Spleen (tissue), 11 donors: ENCODE measurements at regions not wholly inside any gene's neighbourhood (a gene's known extent, or its start where the extent isn't known, plus 50 kb on each side); places are given as distances from the start of the nearest gene placed in this dataset.

Experiments
- DNase-seq: peaks from one replicate; pipeline ENCODE4 v3.0.0-alpha.2; 2020
- H3K27ac ChIP-seq, 8 donors: fragments of 200-600 bp; sonication (generic) in 7 of 8; 1 replicate in 4 of 8; 2 replicates in 4 of 8; pipeline versions ENCODE4 v1.5.0 to v1.8.0; 2016 to 2021; ENCODE audit warnings: inconsistent platforms in 4 of 8, mild to moderate bottlenecking in 4 of 8, moderate library complexity in 1 of 8
- H3K27me3 ChIP-seq, 7 donors: fragments of 200-600 bp; sonication (generic) in 6 of 7; replicated peaks in 1 of 7; 1 replicate in 4 of 7; 2 replicates in 3 of 7; pipeline versions ENCODE4 v1.5.0 to v1.8.0; 2016 to 2021; ENCODE audit warnings: inconsistent platforms in 3 of 7, mild to moderate bottlenecking in 1 of 7
- H3K36me3 ChIP-seq, 6 donors: fragments of 200-600 bp; sonication (generic) in 5 of 6; 1 replicate in 4 of 6; 2 replicates in 2 of 6; pipeline versions ENCODE4 v1.5.0 to v1.8.0; 2016 to 2021; ENCODE audit warnings: inconsistent platforms in 2 of 6
- H3K4me1 ChIP-seq, 6 donors: fragments of 200-600 bp; sonication (generic) in 5 of 6; 1 replicate in 3 of 6; 2 replicates in 3 of 6; pipeline versions ENCODE4 v1.5.0 to v1.8.0; 2016 to 2021; ENCODE audit warnings: inconsistent platforms in 3 of 6
- H3K4me3 ChIP-seq, 8 donors: fragments of 200-600 bp; sonication (generic) in 7 of 8; 1 replicate in 4 of 8; 2 replicates in 4 of 8; pipeline versions ENCODE4 v1.5.0 to v1.8.0; 2016 to 2021; ENCODE audit warnings: inconsistent platforms in 4 of 8, mild to moderate bottlenecking in 4 of 8, moderate library complexity in 2 of 8
- H3K9me3 ChIP-seq, 8 donors: fragments of 200-600 bp; sonication (generic) in 7 of 8; 1 replicate in 4 of 8; 2 replicates in 4 of 8; pipeline versions ENCODE4 v1.5.0 to v1.8.0; 2016 to 2021; ENCODE audit warnings: inconsistent platforms in 4 of 8
- CTCF ChIP-seq, 11 experiments: fragments of 200-600 bp in 7 of 11; fragments of 450-650 bp in 4 of 11; sonication (generic) in 4 of 11; IDR thresholded peaks in 8 of 11; conservative IDR thresholded peaks in 3 of 11; 1 replicate in 7 of 11; 2 replicates in 4 of 11; pipeline versions ENCODE4 v1.4.0 to v1.8.0; 2016 to 2021; ENCODE audit warnings: antibody characterized with exemption in 11 of 11, inconsistent platforms in 4 of 11, mild to moderate bottlenecking in 1 of 11
- POLR2A ChIP-seq, 3 donors: fragments of 450-650 bp; IDR thresholded peaks; one replicate each; pipeline ENCODE4 v1.5.1; 2017; ENCODE audit warnings: antibody characterized with exemption in 3 of 3, mild to moderate bottlenecking in 1 of 3
- POLR2AphosphoS5 ChIP-seq, 3 donors: sonication (generic); formaldehyde crosslinking; IDR thresholded peaks; one replicate each; pipeline ENCODE4 v1.5.1; 2017; ENCODE audit warnings: antibody characterized with exemption in 3 of 3
- WGBS, 5 donors: extraction: QIAGEN DNeasy Blood & Tissue Kit in 3 of 5; methylation state at CpG; one replicate each; pipeline versions ENCODE4 v1.1.5 to v1.1.7; 2013 to 2018; 5-methylcytosine and 5-hydroxymethylcytosine counted together
- intact Hi-C: fragments of 100-400 bp; cut with DNase I; formaldehyde crosslinking; loops from one replicate; pipeline ENCODE4 v1.15.0; 2023; ENCODE audit warnings: low total_unique reads
- donor health status: healthy with polysubstance abuse.
- donor health status: DM: no; HTN: no; CAD: no; lungs with moderate emphysema.
- donor health status: DM: no; HTN: no; CAD: no.
- donor health status: Bipolar disorder and iron deficiency.
- donor health status: healthy.
- donor health status: DM: no; HTN: no; CAD: no.
- donor health status: DM: yes; HTN: yes; CAD: no.

- no peaks in the 10 kb centered on the region for H3K36me3 ChIP-seq
- no peaks in the 10 kb centered on the region for H3K9me3 ChIP-seq
- no peak for TF ChIP-seq POLR2AphosphoS5 (IDR thresholded peaks at IDR 0.05)
- no peak for TF ChIP-seq CTCF (IDR thresholded peaks at IDR 0.05 in 8 of 11, conservative IDR thresholded peaks at IDR 0.05 in 3 of 11)
- TF ChIP-seq POLR2A (IDR thresholded peaks at IDR 0.05), result no peak
- no peak overlapping the region for H3K27ac ChIP-seq
- H3K4me3 ChIP-seq, result no peak overlapping the region
- 69 to 81% (median 76%) methylated on average over 10 to 13 of the region's 13 CpGs for WGBS, 5 donors
- H3K4me1 ChIP-seq, result no peaks in the 10 kb centered on the region
- intact Hi-C loops, result no loop called here
- no peak for DNase-seq
- peaks cover 0 to 24% (median 0%) of the 10 kb centered on the region in 7 donors for H3K27me3 ChIP-seq
Observed at GRCh38 chr6:781350-781961, 88.5 kb upstream of the EXOC2 start.

GRCh38 chr6:780706-781105 lies 87.8 kb upstream of the EXOC2 start:
- DNase-seq, result no peak
- Histone ChIP-seq H3K9me3 (no peaks in the 10 kb centered on the region), H3K36me3 (no peaks in the 10 kb centered on the region), H3K27ac (no peak overlapping the region), H3K27me3 (peaks cover 0 to 24% (median 0%) of the 10 kb centered on the region in 7 donors), H3K4me1 (no peaks in the 10 kb centered on the region), H3K4me3 (no peak overlapping the region)
- 84 to 94% (median 93%) methylated on average over 3 of the region's 3 CpGs for WGBS, 5 donors
- TF ChIP-seq POLR2AphosphoS5 (IDR thresholded peaks at IDR 0.05) (no peak), CTCF (IDR thresholded peaks at IDR 0.05 in 8 of 11, conservative IDR thresholded peaks at IDR 0.05 in 3 of 11) (no peak), POLR2A (IDR thresholded peaks at IDR 0.05) (no peak)
- intact Hi-C loops, result no loop called here

GRCh38 chr6:776951-777350 lies 84.0 kb upstream of the EXOC2 start:
- Histone ChIP-seq H3K9me3 (peaks cover 0 to 7% (median under 1%) of the 10 kb centered on the region in 8 donors), H3K27ac (no peak overlapping the region), H3K27me3 (peaks cover 0 to 15% (median 0%) of the 10 kb centered on the region in 7 donors), H3K4me1 (no peaks in the 10 kb centered on the region), H3K4me3 (no peak overlapping the region), H3K36me3 (no peaks in the 10 kb centered on the region)
- intact Hi-C loops, result no loop called here
- DNase-seq, result no peak
- no peak for TF ChIP-seq POLR2AphosphoS5 (IDR thresholded peaks at IDR 0.05)
- no peak for TF ChIP-seq POLR2A (IDR thresholded peaks at IDR 0.05)
- TF ChIP-seq CTCF (IDR thresholded peaks at IDR 0.05 in 8 of 11, conservative IDR thresholded peaks at IDR 0.05 in 3 of 11), result no peak
- 86 to 91% (median 89%) methylated on average over 9 of the region's 9 CpGs for WGBS, 5 donors

DNA sequence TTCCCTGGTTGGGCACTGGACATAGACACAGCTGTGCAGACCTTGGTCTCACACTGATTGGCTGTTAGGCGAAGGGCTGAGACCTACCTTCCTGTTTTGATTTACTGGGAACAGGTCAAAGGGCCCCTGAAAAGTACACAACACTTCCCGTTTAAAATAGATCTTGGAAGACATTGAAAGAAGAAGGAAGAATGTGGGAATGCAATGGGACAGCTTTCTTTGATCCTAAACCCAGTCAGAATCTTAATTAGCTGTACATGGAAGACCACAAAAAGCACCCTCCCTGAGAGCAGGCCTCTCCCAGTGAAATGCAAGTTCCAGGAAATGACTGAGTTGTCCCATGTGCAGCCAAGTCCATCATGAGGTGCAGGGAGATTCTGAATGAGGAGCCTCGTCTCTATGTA lies 83.6 kb upstream of the EXOC2 start:
- WGBS, 5 donors, result 56 to 64% (median 58%) methylated on average over 3 of the region's 3 CpGs
- Histone ChIP-seq H3K9me3 (peaks cover 0 to 9% (median 2%) of the 10 kb centered on the region in 8 donors), H3K27ac (no peak overlapping the region), H3K27me3 (peaks cover 0 to 12% (median 0%) of the 10 kb centered on the region in 7 donors), H3K4me1 (no peaks in the 10 kb centered on the region), H3K4me3 (no peak overlapping the region), H3K36me3 (no peaks in the 10 kb centered on the region)
- TF ChIP-seq POLR2AphosphoS5 (IDR thresholded peaks at IDR 0.05) (no peak), CTCF (IDR thresholded peaks at IDR 0.05 in 8 of 11, conservative IDR thresholded peaks at IDR 0.05 in 3 of 11) (no peak), POLR2A (IDR thresholded peaks at IDR 0.05) (no peak)
- no peak for DNase-seq
- intact Hi-C loops, result no loop called here
